ENCODE measurements at regions not wholly inside any gene's neighbourhood (a gene's known extent, or its start where the extent isn't known, plus 50 kb on each side); places are given as distances from the start of the nearest gene placed in this dataset.
"Not testable (repeated sequence)": the region's sequence is repeated elsewhere in the genome, so short reads cannot be mapped to it uniquely, and the experiment has no call there.

DNA sequence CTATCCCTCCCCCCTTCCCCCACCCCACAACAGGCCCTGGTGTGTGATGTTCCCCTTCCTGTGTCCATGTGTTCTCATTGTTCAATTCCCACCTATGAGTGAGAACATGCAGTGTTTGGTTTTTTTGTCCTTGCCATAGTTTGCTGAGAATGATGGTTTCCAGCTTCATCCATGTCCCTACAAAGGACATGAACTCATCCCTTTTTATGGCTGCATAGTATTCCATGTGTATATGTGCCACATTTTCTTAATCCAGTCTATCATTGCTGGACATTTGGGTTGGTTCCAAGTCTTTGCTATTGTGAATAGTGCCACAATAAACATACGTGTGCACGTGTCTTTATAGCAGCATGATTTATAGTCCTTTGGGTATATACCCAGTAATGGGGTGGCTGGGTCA is 52.3 kb upstream of the MAN1A2 start:
- DNase-seq, result not testable (repeated sequence)

GRCh38 chr1:117313555-117313954 is 53.7 kb upstream of the MAN1A2 start:
- no peak for DNase-seq

GRCh38 chr1:117312453-117313138 is 54.7 kb upstream of the MAN1A2 start:
- no peak for DNase-seq

DNA sequence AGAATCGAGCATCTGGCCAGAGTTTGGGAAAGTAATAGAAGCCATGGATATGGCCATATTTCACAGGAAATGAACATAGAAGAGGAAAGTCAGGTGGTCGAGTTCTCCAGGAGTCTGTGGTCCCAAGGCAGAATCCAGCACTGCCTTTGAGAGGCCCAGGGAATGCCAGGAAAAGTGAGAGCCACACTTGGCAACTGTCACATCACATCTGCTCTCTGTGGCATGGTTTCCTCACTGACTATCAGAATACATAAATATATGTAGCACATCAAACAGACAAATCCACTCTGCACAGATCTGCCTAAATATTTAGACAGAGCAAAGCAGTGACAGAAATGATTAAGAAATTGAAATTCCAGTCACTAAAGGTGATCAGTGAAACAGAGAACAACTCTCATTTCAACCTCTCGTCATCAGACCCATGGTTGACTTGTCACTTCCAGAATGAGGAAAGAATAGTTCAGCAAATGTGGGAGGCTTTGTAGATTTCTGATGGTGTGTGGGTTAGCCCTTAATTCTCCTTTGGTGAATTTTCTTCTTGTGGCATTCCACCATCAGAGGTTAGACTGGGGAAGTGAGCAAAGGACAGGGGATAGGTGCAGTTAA is 58.8 kb upstream of the MAN1A2 start:
- no peak for DNase-seq

- DNase-seq, result peak; percentile 77
These were observed 65.3 kb upstream of the MAN1A2 start for GRCh38 chr1:117301901-117302300.

DNA sequence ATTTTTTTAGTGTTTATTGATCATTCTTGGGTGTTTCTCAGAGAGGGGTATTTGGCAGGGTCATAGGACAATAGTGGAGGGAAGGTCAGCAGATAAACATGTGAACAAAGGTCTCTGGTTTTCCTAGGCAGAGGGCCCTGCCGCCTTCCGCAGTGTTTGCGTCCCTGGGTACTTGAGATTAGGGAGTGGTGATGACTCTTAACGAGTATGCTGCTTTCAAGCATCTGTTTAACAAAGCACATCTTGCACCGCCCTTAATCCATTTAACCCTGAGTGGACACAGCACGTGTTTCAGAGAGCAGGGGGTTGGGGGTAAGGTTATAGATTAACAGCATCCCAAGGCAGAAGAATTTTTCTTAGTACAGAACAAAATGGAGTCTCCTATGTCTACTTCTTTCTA is 67.1 kb upstream of the MAN1A2 start:
- not testable (repeated sequence) for DNase-seq

DNA sequence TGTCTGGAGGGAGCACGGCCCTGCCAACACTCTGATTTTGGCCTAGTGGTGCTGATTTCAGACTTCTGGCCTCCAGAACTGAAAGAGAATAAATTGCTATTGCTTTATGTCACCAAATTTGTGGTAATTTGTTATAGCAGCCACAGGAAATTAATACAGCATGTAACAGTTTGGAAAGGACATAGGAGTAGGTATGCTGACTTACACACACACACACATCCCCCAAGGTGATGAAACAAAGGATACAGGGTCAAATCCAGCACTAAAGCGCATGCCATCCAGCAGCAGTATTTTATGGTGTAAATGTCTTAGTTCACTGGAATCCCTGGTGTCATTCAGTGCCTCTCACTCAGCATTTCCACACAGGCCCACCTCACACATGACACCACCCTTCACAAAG is 72.2 kb upstream of the MAN1A2 start:
- no peak for DNase-seq

DNA sequence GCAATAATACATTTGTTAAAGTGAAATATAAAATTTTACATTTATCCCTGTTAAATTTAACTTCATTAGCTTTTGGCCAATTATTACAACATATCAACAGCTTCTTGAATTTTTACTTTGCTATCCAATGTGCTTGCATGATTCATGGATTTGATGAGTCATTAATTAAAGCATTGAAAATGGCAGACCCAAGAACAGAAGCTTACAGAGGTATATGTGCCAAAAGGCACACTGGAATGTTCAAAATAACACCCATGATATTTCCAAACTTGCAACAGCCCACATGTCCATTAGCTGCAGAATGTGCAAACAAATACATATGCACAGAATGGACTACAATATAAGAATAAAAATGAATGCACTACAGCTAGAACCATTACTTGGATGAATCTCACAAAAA is 76.4 kb upstream of the MAN1A2 start:
- DNase-seq, result no peak

DNA sequence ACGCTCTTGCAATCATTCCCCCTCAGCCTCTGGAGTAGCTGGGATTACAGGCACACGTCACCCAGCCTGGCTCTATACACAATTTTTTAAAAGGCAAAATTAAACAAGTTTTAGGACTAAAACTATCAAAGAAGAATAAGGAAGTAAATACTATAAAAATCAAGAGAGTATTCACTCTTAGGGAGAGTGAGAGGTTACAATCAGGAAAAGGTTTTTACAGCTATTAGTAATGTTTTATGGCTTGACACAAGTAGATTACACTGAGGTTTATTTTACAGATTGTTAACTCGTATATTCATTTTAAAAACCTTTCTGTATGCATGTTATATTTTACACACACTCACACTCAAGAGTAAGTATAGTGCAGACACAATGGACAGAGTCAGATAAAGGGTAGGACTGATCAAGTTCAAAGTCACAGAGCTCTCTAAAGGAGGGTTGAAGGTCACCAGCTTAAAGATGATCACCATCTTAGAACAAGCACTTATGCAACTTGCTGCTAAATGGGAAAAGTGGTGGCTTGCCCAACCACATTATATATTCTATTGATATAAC is 77.9 kb upstream of the MAN1A2 start:
- DNase-seq, result no peak

GRCh38 chr1:117286562-117286961 is 75.8 kb upstream of the VTCN1 start:
- DNase-seq, result no peak

- no peak for DNase-seq
These were observed 75.4 kb upstream of the VTCN1 start for GRCh38 chr1:117286145-117286544.

DNA sequence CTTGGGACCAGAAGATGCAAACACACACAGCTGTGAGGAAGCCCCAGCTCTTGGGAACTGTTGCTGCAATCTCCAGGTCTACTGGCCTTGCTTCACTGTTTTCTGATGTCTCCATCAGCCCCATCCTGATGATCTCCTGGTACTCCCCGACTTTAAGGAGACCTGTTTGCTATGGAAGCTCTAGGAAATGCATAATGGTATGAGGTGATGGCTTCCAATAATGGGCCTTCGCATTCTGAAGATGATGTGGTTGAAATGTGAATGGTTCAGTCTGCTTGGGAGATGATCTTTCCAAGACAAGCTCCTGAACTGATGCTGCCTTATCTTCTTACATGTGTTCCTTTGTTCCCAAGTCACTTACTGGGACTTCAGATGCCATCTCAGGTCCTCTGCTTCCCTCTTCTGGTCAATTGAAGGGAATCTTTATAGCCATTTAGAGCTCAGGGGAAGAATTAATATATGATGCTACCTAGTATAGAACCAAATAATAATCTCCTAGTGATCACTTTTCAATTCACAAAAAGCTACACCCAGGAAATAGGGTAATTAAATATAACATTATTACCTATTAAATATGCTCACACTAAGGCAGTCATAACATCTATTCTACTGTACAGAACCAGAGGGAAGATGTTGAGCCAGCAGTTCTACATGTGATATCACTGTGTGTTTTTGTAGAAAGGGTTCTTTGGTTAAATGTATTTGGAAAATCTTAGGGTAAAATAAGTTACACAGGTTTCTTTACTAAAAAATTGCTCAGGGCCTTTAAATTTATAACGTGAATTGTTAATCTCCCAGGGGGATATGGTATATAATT is 73.9 kb upstream of the VTCN1 start:
- DNase-seq, result no peak

DNA sequence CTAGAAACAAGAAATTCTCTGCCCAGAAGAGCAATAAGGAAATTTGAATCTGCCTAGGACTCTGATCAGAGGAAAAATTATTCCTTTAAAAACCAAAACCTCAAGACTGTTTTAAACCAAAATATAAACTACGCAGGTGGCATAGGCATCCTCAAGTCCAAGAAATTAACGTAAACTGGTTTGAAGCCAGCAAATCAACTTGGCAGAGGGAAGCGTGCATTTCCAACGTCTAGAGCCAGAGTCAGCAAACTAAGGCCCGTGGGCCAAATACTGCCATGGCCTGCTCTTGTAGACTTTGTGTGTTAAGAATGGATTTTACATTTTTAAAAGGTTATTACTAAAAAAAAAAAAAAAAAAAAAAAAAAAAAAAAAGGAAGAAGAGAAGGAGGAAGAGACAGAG is 67.8 kb upstream of the VTCN1 start:
- no peak for DNase-seq

DNA sequence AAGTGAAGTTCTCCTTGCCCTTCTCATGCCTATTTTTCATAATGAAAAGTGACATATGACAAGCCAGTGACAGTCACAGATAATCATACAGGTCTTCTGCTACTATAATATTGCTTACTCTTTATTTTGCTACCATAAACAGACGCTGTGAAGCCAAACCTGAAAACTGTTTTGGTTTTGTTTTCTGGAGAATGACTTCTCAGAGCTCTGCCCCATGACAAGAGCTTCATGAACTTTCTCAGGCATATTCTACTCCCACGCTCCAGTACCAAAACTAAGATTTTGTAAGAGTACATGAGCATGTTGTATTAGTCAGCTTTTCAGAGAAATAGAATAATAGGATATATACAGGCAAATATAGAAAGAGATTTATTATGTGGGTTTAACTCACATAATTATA is 64.3 kb upstream of the VTCN1 start:
- no peak for DNase-seq

- no peak for DNase-seq
These were observed 61.2 kb upstream of the VTCN1 start for GRCh38 chr1:117271959-117272358.

GRCh38 chr1:117271129-117271528 is 60.4 kb upstream of the VTCN1 start:
- no peak for DNase-seq

DNA sequence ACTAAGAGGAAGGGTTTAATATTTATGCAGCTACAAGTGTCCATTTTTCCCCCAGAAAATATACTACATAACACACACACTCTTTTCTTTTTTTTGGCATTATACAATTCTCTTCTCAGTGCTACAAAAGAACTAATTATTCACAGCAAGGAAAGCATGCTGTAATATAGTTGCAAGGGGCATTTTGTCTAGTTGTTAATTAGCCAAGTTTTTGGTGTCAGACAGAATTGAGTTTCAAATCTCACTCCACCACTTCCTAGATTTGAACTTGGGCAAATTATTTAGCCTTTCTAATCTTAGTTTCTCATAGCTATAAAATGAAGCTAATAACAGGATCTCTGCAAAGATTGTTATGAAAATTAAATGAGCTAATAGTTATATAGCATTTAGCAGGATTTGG is 60.0 kb upstream of the VTCN1 start:
- no peak for DNase-seq

GRCh38 chr1:117268535-117269455 is 58.1 kb upstream of the VTCN1 start:
- DNase-seq, result peak; percentile 98

GRCh38 chr1:117267232-117267774 is 56.6 kb upstream of the VTCN1 start:
- no peak for DNase-seq

DNA sequence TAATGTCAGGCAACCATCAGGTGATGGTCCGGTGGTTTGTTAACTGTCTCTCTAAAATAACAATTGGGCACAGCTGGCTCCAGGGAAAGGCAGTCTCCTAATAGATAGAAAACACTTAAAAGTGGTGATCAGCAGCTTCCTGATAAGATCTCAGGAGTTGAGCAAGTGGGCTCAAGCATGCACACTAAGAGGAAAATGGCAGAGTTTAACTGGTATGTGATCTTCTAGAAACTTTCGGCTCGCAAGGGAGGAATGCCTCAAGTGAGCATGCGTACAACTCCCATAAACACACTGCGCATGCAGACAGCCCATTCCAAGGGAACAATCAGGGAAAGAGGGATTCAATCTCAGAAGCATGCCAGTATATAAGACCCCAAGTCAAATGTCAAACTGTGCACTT is 52.2 kb upstream of the VTCN1 start:
- DNase-seq, result peak; percentile 72

DNA sequence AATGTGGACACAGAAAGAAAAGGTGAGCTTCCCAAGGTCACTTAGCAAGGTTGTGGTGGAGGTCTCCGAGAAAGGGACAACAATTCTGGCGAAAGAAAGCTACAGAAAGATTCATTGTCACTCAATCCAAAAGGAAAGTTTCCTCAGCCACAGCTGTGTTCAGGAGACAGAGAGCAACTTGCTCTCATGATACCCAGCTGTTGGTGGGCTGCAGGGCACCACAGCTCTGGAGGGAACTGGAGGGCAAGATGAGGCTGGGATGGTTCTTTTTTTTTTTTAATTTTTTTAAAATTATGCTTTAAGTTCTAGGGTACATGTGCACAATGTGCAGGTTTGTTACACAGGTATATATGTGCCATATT is 50.7 kb upstream of the VTCN1 start:
- DNase-seq, result no peak

GRCh38 chr1:117260761-117261423 is 50.2 kb upstream of the VTCN1 start:
- no peak for DNase-seq
